ENCODE measurements at regions not wholly inside any gene's neighbourhood (a gene's known extent, or its start where the extent isn't known, plus 50 kb on each side); places are given as distances from the start of the nearest gene placed in this dataset.

DNA sequence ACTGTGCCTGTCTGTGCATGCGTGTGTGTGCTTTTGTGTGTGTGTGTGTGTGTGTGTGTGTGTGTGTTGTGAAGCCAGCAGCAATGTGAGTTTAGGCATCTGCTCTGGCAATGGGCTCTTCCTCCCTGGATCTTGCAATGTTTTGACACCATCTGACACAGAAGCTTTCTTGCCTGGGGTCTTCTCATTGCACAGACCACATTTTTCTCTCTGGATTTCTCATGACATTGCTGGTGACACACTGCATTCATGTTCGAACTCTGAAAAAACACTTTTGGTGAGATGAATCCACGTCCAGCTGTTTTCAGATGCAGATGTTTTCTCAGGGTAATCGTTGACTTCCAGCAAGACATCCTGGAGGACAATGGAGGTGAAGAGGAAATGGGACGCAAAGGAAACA is 63.0 kb upstream of the FZD8 start:
- no peak for DNase-seq

GRCh38 chr10:35704401-35704800 is 62.3 kb upstream of the FZD8 start:
- DNase-seq = no peak

GRCh38 chr10:35700487-35700882 is 58.4 kb upstream of the FZD8 start:
- DNase-seq = no peak

- no peak for DNase-seq
Measured at GRCh38 chr10:35699848-35700486, 57.9 kb upstream of the FZD8 start.

DNA sequence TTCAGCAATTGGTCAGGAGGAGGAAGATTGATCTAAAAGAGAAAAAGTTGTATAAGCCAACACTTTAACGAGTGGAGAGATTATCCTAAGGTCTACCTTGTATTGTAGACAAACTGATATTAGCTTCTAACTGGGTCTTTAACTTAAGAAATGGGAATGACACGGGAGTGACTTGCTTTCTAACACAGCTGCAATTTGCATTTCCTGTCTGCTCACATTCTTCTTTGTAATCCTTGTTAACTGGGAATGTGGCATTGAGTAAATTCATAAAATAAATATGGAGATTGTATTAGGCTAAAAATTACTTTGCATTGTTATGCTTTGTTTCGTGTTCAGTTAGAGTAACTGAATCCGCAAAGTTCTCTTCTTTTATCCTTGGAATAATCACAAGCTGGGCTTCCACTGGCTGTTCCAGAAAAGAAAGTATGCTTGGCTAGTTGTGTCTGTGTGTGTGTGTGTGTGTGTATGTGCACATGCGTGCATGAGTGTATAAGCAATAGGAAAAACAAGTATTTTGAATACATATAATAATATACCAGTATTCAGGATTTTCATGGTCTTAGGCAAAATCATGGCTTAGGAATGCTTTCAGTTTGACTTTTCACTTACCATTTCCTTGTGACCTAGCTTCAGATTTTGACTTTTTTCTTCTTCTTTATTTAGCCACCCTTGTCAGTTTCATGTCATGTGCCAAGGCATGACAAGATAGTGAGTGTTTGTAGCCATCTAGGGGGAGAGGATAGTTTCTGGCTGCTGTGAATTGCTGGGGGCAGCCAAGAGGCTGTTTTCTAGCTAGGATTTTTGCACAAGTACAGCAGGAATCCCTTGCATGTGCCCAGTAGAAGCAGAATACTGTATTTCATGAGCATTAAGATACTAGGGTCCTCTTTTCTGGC is 54.5 kb upstream of the FZD8 start:
- no peak for DNase-seq

- DNase-seq = no peak
Measured at GRCh38 chr10:35693800-35694199, 51.7 kb upstream of the FZD8 start.
